Brain pericyte (primary cell): ENCODE measurements at regions not wholly inside any gene's neighbourhood (a gene's known extent, or its start where the extent isn't known, plus 50 kb on each side); places are given as distances from the start of the nearest gene placed in this dataset.
"Not testable (repeated sequence)": the region's sequence is repeated elsewhere in the genome, so short reads cannot be mapped to it uniquely, and the experiment has no call there.

ENCODE experiments used
- DNase-seq: peaks from one replicate; pipeline ENCODE4 v3.0.0-alpha.2; 2012; ENCODE audit warnings: low read depth, low spot score

DNA sequence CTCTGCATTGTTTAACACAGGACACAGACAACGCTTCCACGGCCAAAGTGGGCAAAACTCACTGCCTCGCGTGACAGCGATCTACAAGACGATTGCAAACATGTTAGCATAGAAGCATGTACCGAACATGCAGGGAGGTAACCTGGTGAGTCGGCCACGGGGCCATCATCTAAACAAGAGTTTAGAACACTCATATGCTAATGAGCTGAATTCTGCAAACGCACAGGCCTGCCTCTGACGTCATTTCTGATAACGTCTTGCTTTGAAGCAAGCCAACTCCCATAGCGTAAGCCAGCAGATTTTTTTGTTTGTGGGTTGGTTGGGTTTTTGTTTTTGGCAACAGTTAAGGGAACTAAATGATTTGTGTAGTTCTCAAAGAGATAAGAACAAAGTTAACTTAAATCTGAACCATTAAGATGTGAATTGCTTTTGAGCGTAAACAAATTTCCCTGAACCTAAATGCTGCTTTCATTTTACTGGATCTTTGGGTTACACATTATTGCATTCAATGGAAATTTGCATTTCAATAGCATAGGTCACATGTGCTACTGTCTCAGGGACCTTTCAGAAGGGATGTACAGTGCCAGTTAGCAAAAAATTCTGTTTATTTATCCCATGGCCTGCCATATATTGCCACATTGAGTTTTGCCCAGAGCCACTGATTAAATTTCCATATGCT, 184.5 kb upstream of the PDE10A start:
- DNase-seq = no peak

DNA sequence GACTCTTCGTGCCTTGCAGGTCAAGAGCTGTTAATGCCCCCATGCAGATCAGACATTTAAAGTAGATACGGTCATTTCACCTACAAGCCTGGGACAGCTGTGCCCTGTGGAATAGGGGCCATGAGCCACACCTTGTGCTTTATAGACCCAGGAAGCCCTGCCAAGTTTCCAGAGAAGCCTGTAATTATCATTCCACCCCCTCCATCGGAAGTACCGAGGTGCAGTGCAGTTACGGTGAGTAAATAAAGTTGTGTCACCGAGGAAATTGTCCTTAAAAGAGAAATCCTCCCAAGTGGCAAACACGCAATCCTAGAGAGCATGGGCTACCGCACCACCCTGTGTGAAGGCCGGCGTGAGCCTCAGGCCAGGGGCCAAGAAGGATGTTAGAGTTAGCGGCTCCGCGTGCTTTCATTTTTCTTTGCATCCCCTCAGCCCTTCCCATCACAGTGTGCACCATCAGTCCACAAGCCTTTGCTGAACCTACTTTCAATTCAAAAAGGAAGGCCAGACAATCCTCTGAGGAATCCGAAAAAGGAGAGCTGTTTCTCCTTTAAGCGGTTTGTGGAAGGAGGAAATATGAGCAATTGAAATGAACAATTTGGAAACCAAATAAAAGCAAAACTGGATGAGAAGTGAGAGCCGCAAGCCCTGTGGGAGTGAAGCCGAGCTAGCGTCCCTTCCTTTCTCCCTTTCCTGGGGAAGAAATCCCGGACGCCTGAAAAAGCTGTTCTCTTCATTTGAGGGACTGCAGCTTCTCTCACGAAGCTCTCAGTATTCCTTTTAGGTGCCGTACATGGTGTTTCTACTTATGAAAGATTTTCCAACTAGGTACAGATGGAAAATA, 183.3 kb upstream of the PDE10A start:
- DNase-seq = no peak

DNA sequence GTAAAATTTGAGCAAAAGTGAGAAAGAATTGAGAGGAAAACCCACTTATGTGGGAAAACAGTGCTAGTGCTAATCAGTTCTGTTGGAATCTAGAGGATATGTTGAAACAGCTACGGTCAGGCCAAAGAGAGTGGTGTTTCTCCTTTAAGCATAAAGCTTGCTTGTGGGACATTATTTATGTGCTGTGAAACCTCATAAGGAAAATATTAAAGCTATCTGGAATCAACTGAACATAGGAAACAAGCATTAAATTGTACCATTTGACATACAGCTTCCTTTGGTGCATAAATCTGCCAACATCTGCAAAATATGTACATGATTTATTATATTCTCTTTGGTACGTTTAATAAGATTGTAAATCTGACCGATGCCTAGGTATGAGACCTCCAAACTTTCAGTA, 182.5 kb upstream of the PDE10A start:
- no peak for DNase-seq

DNA sequence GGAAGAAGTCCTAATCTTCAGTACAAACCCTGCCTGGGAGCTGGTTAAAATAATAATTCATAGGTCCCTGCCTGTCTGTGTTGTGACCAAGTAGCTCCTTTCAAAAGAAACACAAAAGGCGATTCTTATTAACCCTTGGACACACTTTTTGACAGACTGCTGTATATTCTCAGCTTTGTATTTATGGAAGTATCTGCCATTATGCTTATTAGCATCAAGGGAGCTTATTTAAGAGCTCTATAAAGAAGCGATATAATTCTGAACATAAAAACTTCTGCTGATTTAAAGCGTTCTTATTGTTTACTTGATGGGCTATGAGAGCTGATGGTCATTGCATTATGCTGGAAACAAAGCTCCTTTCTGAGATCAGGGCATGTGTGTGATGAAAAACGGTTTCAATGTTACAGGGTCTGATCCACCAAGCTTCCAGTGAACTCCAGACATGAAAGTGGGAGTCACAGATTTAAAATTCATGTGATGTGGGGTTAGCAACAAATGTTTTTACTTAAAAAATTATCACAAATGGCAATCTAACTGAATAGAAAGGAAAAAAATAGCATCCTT, 181.8 kb upstream of the PDE10A start:
- DNase-seq = no peak

GRCh38 chr6:165844232-165844631, 181.2 kb upstream of the PDE10A start:
- DNase-seq = no peak

DNA sequence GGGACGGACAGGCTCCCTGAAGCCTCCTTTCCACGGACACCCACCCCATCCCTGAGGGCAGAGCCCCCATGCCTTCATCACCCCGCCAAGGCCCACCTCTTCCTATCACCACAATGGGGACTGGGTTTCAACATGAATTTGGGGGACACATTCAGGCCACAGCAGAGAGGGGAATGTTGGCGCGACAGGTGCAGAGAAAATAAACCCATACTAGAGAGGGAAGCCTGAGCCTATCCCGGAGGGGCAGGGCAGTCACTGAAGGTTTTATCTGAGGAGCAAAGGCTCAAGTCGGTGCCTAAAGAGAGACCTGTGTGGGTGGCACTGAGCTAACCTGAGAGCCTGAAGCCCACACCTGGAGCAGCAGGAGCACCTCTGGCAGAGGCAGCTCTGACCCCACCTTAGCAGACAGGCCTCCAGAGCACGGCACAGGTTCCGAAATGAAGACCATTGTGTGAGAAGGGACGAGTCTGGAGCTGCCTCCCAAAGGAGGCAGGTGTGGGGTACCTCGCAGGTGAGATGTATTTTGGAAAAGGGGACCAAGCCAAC, 180.6 kb upstream of the PDE10A start:
- DNase-seq = no peak

GRCh38 chr6:165843121-165843520, 180.1 kb upstream of the PDE10A start:
- no peak for DNase-seq

DNA sequence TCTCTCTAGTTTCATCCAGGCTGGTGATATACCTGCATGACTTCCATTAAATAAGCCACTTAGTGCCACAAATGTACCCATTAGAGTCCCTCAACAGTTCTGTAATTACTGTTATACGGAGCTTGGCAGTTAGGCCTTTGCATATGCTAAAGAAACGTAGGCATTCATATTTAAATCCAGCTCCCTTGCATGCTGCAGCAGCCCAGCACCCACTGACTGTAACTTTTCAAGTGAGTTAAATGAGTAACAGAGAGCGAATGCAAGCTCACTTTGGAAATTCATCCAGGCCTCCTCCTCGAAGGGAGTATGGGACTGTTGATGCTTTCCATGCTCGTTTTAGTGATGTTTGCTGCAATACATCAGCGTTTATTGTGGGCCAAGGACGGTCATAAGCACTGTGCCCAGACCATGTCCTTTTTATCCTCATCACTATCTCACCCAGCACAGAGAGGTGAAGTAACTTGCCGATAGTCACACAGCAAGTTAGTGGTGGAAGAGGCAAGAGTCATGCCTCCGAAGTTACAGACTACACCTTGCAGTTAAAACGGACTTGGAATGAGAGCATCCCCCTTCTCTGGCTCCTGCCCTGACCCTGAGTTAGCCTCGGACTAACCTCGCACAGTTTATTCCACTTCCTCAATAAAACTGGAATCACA, 179.4 kb upstream of the PDE10A start:
- DNase-seq = no peak

DNA sequence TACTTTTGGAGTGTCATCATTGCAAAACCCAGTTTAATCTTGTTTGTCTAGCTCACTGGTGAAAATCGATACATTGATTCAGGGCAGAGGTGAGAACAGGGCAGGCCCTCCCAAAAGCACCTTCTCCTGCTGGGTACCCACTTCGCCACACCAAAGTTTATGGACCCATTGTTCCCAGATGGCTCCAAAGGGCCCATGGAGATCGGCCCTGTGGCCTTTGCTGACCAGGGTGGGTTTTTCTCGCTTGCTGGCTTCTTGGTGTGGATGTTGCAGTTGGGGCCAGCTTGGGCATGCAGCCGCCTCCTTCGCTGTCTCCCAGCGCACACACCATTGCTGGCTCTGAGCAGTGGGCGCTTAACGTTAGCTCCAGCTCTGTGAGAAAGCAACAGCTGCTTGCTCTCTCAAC, 178.1 kb upstream of the PDE10A start:
- DNase-seq = no peak

DNA sequence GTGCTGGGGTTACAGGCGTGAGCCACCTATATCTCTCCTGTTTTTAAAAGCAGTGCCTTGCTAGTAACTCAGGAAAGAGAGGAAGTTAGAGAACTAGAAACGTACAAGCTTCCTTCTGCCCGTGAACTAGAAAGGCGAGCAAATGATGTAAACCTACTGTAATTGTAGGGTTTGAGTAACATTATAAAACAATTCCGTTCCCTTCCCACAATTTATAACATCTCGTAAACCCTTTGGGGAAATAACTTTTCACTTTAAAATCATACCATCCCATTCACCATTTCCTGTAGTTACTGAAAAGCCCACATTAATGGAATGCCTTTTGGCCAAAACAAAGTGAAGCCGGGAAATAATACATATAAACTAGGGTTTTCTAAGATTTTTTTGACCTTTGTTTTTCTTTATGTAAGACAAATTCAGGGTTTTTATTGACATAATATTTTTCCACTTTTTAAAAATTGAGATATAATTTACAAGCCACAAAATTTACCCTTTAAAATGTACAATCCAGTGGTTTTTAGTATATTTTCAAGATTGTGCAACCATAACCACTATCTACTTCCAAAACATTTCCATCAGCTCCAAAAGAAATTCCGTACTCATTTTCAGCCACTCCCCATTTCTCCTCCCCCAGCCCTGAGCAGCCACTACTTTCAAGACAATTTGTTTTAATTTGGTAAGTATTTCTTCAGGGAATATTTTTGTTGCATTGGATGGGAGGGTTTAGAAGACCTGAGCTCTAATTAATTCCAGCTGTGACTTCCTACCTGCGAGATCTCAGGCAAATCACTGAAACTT, 175.1 kb upstream of the PDE10A start:
- no peak for DNase-seq

- DNase-seq = not testable (repeated sequence)
These were observed 173.6 kb upstream of the PDE10A start for GRCh38 chr6:165836648-165837047.

GRCh38 chr6:165835410-165835851, 172.4 kb upstream of the PDE10A start:
- no peak for DNase-seq

GRCh38 chr6:165834613-165835259, 171.7 kb upstream of the PDE10A start:
- no peak for DNase-seq

DNA sequence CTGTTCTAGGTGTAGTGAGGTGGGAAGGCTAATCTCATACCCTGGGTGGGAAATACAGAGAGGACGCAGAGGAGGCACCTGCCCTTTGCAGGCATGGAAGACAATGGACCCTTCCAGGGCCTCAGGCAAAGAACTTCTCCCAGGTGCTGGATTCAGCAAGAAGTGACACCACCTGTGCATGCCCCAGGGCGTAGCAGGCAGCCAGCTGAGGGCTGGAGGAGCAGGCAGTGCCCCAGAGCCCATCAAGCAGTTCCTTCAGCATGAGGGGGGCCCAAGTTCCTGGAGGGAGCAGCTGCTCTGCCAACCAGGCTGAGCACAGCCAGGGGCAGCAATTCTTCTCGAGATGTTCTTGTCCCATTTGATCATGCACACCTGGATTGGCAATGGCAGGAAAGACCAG, 170.3 kb upstream of the PDE10A start:
- DNase-seq = no peak

DNA sequence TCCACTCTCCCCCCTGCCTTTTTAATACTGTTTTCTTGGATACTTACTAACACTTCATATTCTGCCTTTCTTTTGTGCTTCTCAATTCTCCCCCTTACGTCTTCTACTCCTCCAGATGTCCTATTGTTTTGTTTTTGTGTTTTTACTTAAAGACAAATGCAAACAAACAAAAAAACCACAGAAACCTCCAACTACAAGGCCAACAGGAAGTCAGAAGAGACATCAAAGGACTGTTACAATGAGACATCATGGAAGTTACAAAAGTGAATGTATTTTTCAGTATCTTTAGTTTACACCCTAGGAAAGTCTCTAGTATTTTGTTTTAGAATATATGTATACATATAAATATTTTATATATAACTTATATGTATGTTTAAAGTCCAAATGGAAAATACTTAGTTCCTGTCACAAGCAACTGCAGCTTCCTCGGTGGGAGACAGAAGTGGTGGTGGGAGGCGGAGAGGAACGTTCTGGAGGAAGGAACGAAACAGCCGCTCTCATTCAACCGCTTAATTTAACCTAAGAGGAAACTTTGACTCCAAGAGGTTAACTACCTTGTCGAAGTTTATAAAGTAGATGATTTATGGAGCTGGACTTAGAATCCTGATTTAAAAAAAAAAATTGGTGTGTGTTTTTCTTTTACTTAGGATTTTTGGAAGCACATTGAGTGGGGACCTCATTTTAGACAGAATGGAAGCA, 168.9 kb upstream of the PDE10A start:
- no peak for DNase-seq

GRCh38 chr6:165830761-165831160, 167.7 kb upstream of the PDE10A start:
- no peak for DNase-seq

- no peak for DNase-seq
These were observed 166.3 kb upstream of the PDE10A start for GRCh38 chr6:165829376-165829775.

- no peak for DNase-seq
These were observed 164.1 kb upstream of the PDE10A start for GRCh38 chr6:165827190-165827518.

DNA sequence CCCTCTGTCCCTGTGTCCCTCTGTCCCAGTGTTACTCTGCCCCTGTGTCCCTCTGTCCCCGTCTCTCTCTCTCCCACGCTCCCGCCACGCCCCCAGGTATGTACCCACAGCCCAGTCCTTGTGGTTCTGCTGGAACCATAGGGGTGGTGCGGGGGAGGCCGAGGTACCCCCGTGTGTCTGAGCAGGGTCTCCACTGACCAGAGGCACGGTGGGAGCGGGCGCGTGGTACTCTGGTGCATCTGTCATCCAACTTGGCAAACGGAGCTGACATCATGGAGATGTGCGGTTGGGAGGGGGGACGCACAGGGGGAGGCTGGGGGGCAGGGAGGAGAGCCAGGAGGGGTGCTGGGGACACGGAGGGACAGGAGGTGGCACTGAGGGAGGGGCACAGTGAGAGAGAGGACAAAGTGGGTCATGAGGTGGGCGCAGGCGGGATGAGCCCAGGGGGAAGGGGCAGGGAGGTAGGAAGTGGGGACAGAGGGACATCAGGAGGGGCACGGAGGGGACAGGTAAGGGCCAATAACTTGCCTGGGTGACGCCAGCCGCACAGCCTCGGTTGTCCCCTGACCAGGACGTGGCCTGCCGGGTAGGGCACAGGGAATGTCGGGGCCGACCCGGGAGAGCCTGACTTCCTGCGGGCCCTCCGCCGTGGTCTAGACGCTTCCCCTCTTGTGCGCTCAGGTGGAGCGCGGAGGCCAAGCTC, 163.6 kb upstream of the PDE10A start:
- DNase-seq = no peak
